ENCODE measurements at regions not wholly inside any gene's neighbourhood (a gene's known extent, or its start where the extent isn't known, plus 50 kb on each side); places are given as distances from the start of the nearest gene placed in this dataset.

DNA sequence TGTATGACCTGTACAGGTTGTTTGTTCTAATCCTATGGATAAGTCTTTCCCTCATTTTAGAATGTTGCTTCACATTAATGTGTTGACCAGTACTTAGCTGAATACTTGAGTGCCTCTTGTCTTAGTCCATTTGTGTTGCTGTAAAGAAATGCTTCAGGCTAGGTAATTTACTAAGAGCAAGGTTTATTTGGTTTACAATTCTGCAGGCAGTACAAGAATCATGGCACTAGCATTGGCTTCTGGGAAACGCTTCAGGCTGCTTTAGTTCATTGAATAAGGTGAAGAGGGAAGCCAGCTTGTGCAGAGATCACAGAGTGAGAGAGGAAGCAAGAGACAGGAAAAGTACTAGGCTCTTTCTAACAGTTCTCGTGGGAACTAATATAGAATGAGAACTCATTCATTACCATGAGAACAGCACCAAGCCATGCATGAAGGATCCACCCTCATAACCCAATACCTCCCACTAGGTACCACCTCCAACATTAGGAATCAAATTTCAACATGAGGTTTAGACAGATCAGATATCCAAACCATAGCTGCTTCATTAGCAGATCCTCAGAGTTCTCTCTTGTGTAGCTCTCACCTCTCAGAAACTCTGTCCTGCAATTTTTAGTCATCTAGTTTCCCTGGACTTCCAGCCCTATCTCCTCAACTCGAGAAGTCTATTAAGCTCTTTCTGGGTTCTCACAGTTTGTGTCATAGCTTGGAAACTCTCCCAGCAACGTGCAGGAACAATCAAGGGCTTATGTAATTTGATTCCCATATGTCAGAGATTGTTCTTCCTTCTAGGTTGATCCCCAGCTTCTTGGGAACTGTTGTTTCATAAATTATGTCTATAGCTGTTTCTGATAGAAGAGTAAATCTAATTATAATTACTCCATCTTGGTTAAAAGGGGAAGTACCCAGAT is 2082.3 kb upstream of the CELF4 start:
- TF ChIP-seq CTCF (IDR thresholded peaks at IDR 0.05) (no peak), POLR2A (IDR thresholded peaks at IDR 0.05) (no peak)
